ENCODE measurements at regions not wholly inside any gene's neighbourhood (a gene's known extent, or its start where the extent isn't known, plus 50 kb on each side); places are given as distances from the start of the nearest gene placed in this dataset.

- TF ChIP-seq SPI1 (IDR thresholded peaks at IDR 0.05; ENCODE audit: borderline replicate concordance, low read depth): no peak
- TF ChIP-seq GABPA (IDR thresholded peaks at IDR 0.05; ENCODE audit: low read depth): no peak
- no peak for TF ChIP-seq REST (IDR thresholded peaks at IDR 0.05; ENCODE audit: insufficient replicate concordance, low read depth)
- TF ChIP-seq CTCF (IDR thresholded peaks at IDR 0.05; ENCODE audit: insufficient read depth, low read length): no peak
- TF ChIP-seq POLR2AphosphoS5 (IDR thresholded peaks at IDR 0.05; ENCODE audit: low read depth): no peak
- H3K4me3 ChIP-seq (replicated peaks; ENCODE audit: insufficient read depth, low read length): no peak overlapping the region
- H3K27ac ChIP-seq (replicated peaks): no peak overlapping the region
- H3K27me3 ChIP-seq (ENCODE audit: insufficient read depth, poor library complexity, severe bottlenecking): no peaks in the 10 kb centered on the region
- no peak for DNase-seq (ENCODE audit: low read depth in 1 of 2, low spot score in 1 of 2)
Observed at GRCh38 chr18:67408240-67408639, 108.3 kb downstream of the DSEL start.

- Histone ChIP-seq H3K27ac (replicated peaks) (no peak overlapping the region), H3K4me3 (replicated peaks; ENCODE audit: insufficient read depth, low read length) (no peak overlapping the region), H3K27me3 (ENCODE audit: insufficient read depth, poor library complexity, severe bottlenecking) (no peaks in the 10 kb centered on the region)
- TF ChIP-seq GABPA (IDR thresholded peaks at IDR 0.05; ENCODE audit: low read depth): no peak
- no peak for TF ChIP-seq SPI1 (IDR thresholded peaks at IDR 0.05; ENCODE audit: borderline replicate concordance, low read depth)
- no peak for TF ChIP-seq REST (IDR thresholded peaks at IDR 0.05; ENCODE audit: insufficient replicate concordance, low read depth)
- no peak for TF ChIP-seq POLR2AphosphoS5 (IDR thresholded peaks at IDR 0.05; ENCODE audit: low read depth)
- TF ChIP-seq CTCF (IDR thresholded peaks at IDR 0.05; ENCODE audit: insufficient read depth, low read length): no peak
- no peak for DNase-seq (ENCODE audit: low read depth in 1 of 2, low spot score in 1 of 2)
Observed at GRCh38 chr18:67406714-67407113, 109.8 kb downstream of the DSEL start.

GRCh38 chr18:67402543-67402942 lies 114.0 kb downstream of the DSEL start:
- H3K27me3 ChIP-seq (ENCODE audit: insufficient read depth, poor library complexity, severe bottlenecking): no peaks in the 10 kb centered on the region
- no peak overlapping the region for H3K4me3 ChIP-seq (replicated peaks; ENCODE audit: insufficient read depth, low read length)
- no peak overlapping the region for H3K27ac ChIP-seq (replicated peaks)
- DNase-seq (ENCODE audit: low read depth in 1 of 2, low spot score in 1 of 2): no peak
- TF ChIP-seq SPI1 (IDR thresholded peaks at IDR 0.05; ENCODE audit: borderline replicate concordance, low read depth) (no peak), REST (IDR thresholded peaks at IDR 0.05; ENCODE audit: insufficient replicate concordance, low read depth) (no peak), GABPA (IDR thresholded peaks at IDR 0.05; ENCODE audit: low read depth) (no peak), POLR2AphosphoS5 (IDR thresholded peaks at IDR 0.05; ENCODE audit: low read depth) (no peak)
